PC-9 (cell line): ENCODE measurements at regions not wholly inside any gene's neighbourhood (a gene's known extent, or its start where the extent isn't known, plus 50 kb on each side); places are given as distances from the start of the nearest gene placed in this dataset.

Source experiments
- BruUV-seq: library from RNA; stranded (reverse); fragments of 400-500 nt; replicated peaks from 2 replicates; lab custom pipeline; 2021; lab: Mats Ljungman, UMichigan
- CTCF ChIA-PET: fragments of 300-600 bp; sonication (Branson Sonifier 250); formaldehyde crosslinking; loops from one replicate; lab custom pipeline; 2022; ENCODE audit warnings: antibody characterized with exemption; lab: Charles Lee
- POLR2A ChIA-PET: fragments of 300-600 bp; sonication (Branson Sonifier 250); formaldehyde crosslinking; loops from one replicate; lab custom pipeline; 2022; ENCODE audit warnings: antibody characterized with exemption; ENCODE audit not compliant: unreplicated experiment; lab: Charles Lee
- DNase-seq, 2 experiments: peaks; one replicate each; pipeline versions ENCODE4 v3.0.0 to v3.0.0-alpha.2; 2015 to 2022; ENCODE audit warnings: mixed read lengths in 1 of 2
- H2AFZ ChIP-seq: fragments of 200-600 bp; sonication (generic); 2 replicates; pipeline ENCODE4 v1.8.1; 2017; ENCODE audit warnings: antibody characterized with exemption
- H3F3A ChIP-seq: fragments of 200-600 bp; sonication (generic); 2 replicates; pipeline ENCODE4 v1.8.1; 2017; ENCODE audit warnings: antibody characterized with exemption, mild to moderate bottlenecking, low read depth; ENCODE audit not compliant: insufficient read depth
- H3K27ac ChIP-seq: fragments of 200-600 bp; sonication (generic); 2 replicates; pipeline ENCODE4 v1.6.1; 2016; ENCODE audit warnings: mixed run types
- H3K27me3 ChIP-seq: fragments of 200-600 bp; sonication (generic); 2 replicates; pipeline ENCODE4 v1.6.1; 2016; ENCODE audit warnings: low read depth, mixed run types; ENCODE audit not compliant: insufficient read depth
- H3K36me3 ChIP-seq: fragments of 200-600 bp; sonication (generic); 2 replicates; pipeline ENCODE4 v1.6.1; 2016; ENCODE audit warnings: low read depth, mixed run types
- H3K4me1 ChIP-seq: fragments of 200-600 bp; sonication (generic); replicated peaks from 2 replicates; pipeline ENCODE4 v1.6.1; 2016; ENCODE audit warnings: mixed run types; ENCODE audit not compliant: insufficient read depth
- H3K4me2 ChIP-seq: fragments of 200-600 bp; sonication (generic); 2 replicates; pipeline ENCODE4 v1.6.1; 2017; ENCODE audit warnings: mixed run types
- H3K4me3 ChIP-seq: fragments of 200-600 bp; sonication (generic); 2 replicates; pipeline ENCODE4 v1.6.1; 2016; ENCODE audit warnings: mixed run types
- H3K79me2 ChIP-seq: fragments of 200-600 bp; sonication (generic); 2 replicates; pipeline ENCODE4 v1.6.1; 2017; ENCODE audit warnings: low read depth, mixed run types
- H3K9me2 ChIP-seq: fragments of 200-600 bp; sonication (generic); 2 replicates; pipeline ENCODE4 v1.8.1; 2017; ENCODE audit warnings: mild to moderate bottlenecking; ENCODE audit not compliant: insufficient read depth
- H3K9me3 ChIP-seq: fragments of 200-600 bp; sonication (generic); 2 replicates; pipeline ENCODE4 v1.8.1; 2016; ENCODE audit warnings: low read depth; ENCODE audit not compliant: insufficient read depth
- H4K20me1 ChIP-seq: fragments of 200-600 bp; sonication (generic); 2 replicates; pipeline ENCODE4 v1.8.1; 2017; ENCODE audit not compliant: insufficient read depth
- EZH2 ChIP-seq: fragments of 200-600 bp; sonication (generic); IDR thresholded peaks from 2 replicates; pipeline ENCODE4 v1.8.0; 2017; ENCODE audit warnings: antibody characterized with exemption, low read depth
- intact Hi-C: fragments of 100-400 bp; cut with micrococcal nuclease; formaldehyde crosslinking; loops from one replicate; pipeline ENCODE4 v1.10.0; 2022; ENCODE audit not compliant: unreplicated experiment
- TF ChIP-seq, protein P1 (sequence below): fragments of 200-600 bp; sonication (generic); conservative IDR thresholded peaks from 2 replicates; pipeline ENCODE4 v1.6.1; 2017; ENCODE audit warnings: mixed run types, antibody characterized with exemption, mild to moderate bottlenecking, moderate library complexity

DNA sequence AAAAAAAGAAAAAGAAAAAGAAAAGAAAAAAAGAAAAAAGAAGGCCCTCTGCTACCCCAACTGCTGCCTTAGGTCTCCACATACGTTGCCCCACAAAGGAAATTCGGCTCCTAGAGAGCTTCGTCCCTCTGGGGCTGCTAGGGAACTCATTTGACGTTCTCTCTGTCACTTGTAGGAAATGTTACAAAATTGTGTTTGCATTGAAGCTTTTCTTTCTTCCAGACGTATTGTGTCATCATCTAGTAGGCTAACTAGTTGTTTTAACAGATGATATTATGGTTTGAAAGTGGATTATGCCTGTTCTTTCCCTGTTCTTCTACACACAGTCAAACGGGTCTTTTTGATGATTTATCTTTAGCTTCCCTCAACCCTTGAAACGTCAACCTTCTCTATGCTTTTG is 125.3 kb downstream of the BDH1 start:
- TF ChIP-seq EZH2 = no peak
- TF ChIP-seq, protein P1, sequence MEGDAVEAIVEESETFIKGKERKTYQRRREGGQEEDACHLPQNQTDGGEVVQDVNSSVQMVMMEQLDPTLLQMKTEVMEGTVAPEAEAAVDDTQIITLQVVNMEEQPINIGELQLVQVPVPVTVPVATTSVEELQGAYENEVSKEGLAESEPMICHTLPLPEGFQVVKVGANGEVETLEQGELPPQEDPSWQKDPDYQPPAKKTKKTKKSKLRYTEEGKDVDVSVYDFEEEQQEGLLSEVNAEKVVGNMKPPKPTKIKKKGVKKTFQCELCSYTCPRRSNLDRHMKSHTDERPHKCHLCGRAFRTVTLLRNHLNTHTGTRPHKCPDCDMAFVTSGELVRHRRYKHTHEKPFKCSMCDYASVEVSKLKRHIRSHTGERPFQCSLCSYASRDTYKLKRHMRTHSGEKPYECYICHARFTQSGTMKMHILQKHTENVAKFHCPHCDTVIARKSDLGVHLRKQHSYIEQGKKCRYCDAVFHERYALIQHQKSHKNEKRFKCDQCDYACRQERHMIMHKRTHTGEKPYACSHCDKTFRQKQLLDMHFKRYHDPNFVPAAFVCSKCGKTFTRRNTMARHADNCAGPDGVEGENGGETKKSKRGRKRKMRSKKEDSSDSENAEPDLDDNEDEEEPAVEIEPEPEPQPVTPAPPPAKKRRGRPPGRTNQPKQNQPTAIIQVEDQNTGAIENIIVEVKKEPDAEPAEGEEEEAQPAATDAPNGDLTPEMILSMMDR = no peak
- H4K20me1 ChIP-seq = no peaks in the 10 kb centered on the region
- H3F3A ChIP-seq = no peaks in the 10 kb centered on the region
- ChIA-PET POLR2A (no interaction called here), CTCF (interaction anchor here (0.7 kb wide), 1 partner anchor 76 kb away, joined by 3 read pairs; no protein-coding TSS in a partner anchor)
- H3K4me3 ChIP-seq = no peak overlapping the region
- no peaks in the 10 kb centered on the region for H3K9me2 ChIP-seq
- intact Hi-C loops = no loop called here
- H3K36me3 ChIP-seq = no peaks in the 10 kb centered on the region
- H3K4me2 ChIP-seq = no peak overlapping the region
- H3K9me3 ChIP-seq = no peaks in the 10 kb centered on the region
- no TSS peak for BruUV-seq
- no peak for DNase-seq
- no peaks in the 10 kb centered on the region for H3K4me1 ChIP-seq
- H3K79me2 ChIP-seq = no peaks in the 10 kb centered on the region
- H3K27ac ChIP-seq = no peak overlapping the region
- no peaks in the 10 kb centered on the region for H3K27me3 ChIP-seq
- H2AFZ ChIP-seq = no peak overlapping the region

DNA sequence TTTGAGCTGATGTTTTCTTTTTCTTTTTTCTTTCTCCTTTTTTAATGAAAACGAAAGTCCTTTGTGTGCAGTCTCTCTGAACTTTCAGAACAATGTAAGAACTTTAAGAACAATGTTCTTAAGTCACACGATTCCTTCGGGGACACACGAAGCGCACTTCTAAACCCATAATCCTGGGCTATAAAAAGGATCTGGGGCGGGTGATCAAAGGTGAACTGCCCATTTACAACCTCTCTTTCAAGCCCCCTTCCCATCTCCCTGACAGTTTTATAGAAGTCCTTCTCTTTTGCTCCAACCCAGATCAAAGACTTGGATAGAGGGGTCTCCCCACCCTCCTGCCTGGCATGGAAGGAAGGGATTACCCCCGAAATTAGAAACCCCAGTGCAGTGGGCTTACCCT is 126.8 kb downstream of the BDH1 start:
- H3K27me3 ChIP-seq = no peaks in the 10 kb centered on the region
- no peaks in the 10 kb centered on the region for H3K79me2 ChIP-seq
- H3K4me1 ChIP-seq = no peaks in the 10 kb centered on the region
- H3K4me2 ChIP-seq = no peak overlapping the region
- DNase-seq = no peak
- H3K36me3 ChIP-seq = no peaks in the 10 kb centered on the region
- H3K4me3 ChIP-seq = no peak overlapping the region
- TF ChIP-seq EZH2 = no peak
- TF ChIP-seq, protein P1 = no peak
- no peak overlapping the region for H2AFZ ChIP-seq
- H4K20me1 ChIP-seq = no peaks in the 10 kb centered on the region
- ChIA-PET POLR2A (no interaction called here), CTCF (interaction anchor here (0.7 kb wide), 1 partner anchor 62 kb away, joined by 3 read pairs; no protein-coding TSS in a partner anchor)
- no peaks in the 10 kb centered on the region for H3K9me3 ChIP-seq
- H3K27ac ChIP-seq = no peak overlapping the region
- H3F3A ChIP-seq = no peaks in the 10 kb centered on the region
- no peaks in the 10 kb centered on the region for H3K9me2 ChIP-seq
- no TSS peak for BruUV-seq
- intact Hi-C loops = no loop called here

DNA sequence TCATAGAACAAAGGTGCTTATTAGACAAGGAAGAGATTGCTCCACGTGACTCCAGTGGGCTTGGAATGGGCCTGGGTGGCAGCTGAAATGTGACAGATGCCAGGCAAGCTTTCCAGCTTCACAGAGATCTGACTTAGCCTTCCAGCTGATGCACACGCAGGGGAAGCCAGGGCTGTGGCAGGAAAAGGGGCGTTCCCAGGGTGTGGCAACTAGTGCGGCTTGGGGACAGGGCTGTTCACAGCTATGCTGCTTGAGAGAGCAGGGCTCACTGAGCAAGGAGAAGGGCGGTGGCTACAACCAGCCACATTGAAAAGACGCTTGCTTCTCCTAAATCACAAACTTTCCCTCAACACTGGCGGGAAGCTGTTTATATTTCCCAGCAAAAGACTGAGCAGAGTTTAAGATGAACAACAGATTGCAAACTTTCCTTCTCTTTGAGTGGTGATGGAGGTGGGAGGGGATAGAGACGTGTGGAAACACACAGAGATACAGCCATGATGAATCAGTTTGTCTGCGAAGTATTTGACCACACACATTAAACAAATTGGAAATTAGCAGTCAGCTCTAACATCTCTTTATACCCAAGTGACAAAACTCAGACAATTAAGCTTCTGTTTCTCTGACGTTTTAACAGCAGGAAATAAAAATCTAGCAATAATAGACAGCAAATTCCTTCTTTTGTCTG is 127.5 kb downstream of the BDH1 start:
- DNase-seq = peak in 1 of 2 experiments; percentile 76
- no peak overlapping the region for H3K4me3 ChIP-seq
- H3K27me3 ChIP-seq = no peaks in the 10 kb centered on the region
- no peaks in the 10 kb centered on the region for H3K36me3 ChIP-seq
- ChIA-PET CTCF (interaction anchor here (0.7 kb wide), 1 partner anchor 61 kb away, joined by 3 read pairs; no protein-coding TSS in a partner anchor), POLR2A (interaction anchor here (0.5 to 0.6 kb wide), 3 partner anchors 54 to 128 kb away, joined by 3 to 8 read pairs (median 4); no protein-coding TSS in a partner anchor)
- no peaks in the 10 kb centered on the region for H4K20me1 ChIP-seq
- no TSS peak for BruUV-seq
- intact Hi-C loops = no loop called here
- H3K4me2 ChIP-seq = no peak overlapping the region
- H3K4me1 ChIP-seq = no peaks in the 10 kb centered on the region
- no peaks in the 10 kb centered on the region for H3K9me2 ChIP-seq
- TF ChIP-seq EZH2 = no peak
- TF ChIP-seq, protein P1 = no peak
- H3K9me3 ChIP-seq = no peaks in the 10 kb centered on the region
- H3K27ac ChIP-seq = no peak overlapping the region
- no peaks in the 10 kb centered on the region for H3F3A ChIP-seq
- no peaks in the 10 kb centered on the region for H3K79me2 ChIP-seq
- H2AFZ ChIP-seq = no peak overlapping the region
